Kidney (tissue), 13 donors: ENCODE measurements at regions not wholly inside any gene's neighbourhood (a gene's known extent, or its start where the extent isn't known, plus 50 kb on each side); places are given as distances from the start of the nearest gene placed in this dataset.
"Not testable (repeated sequence)": the region's sequence is repeated elsewhere in the genome, so short reads cannot be mapped to it uniquely, and the experiment has no call there.

Source experiments
- DNase-seq, 5 donors: peaks; one replicate each; pipeline ENCODE4 v3.0.0-alpha.2; 2013 to 2020
- FAIRE-seq: peaks from 2 replicates; lab custom pipeline; 2012; peaks lifted over from hg19 to GRCh38; lab: Jason Lieb, UNC
- H3K27ac ChIP-seq, 2 donors: one replicate each; pipeline ENCODE4 v1.7.0; 2013; ENCODE audit warnings: low read depth in 2 of 2, low read length in 2 of 2, inconsistent platforms in 1 of 2
- H3K27me3 ChIP-seq: one replicate; pipeline ENCODE4 v1.7.1; 2013; ENCODE audit warnings: low read length, inconsistent platforms; ENCODE audit not compliant: control insufficient read depth, insufficient read depth
- H3K36me3 ChIP-seq, 3 donors: one replicate each; pipeline versions ENCODE4 v1.7.0 to v1.7.1; 2013; ENCODE audit warnings: low read length in 3 of 3, control low read depth in 1 of 3, inconsistent platforms in 1 of 3; ENCODE audit not compliant: insufficient read depth in 3 of 3, control insufficient read depth in 2 of 3
- H3K4me1 ChIP-seq, 3 donors: one replicate each; pipeline versions ENCODE4 v1.7.0 to v1.7.1; 2013; ENCODE audit warnings: low read length in 3 of 3, inconsistent platforms in 1 of 3, low read depth in 1 of 3; ENCODE audit not compliant: control insufficient read depth in 2 of 3, insufficient read depth in 2 of 3
- H3K4me3 ChIP-seq, 3 donors: one replicate each; pipeline versions ENCODE4 v1.7.0 to v1.8.1; 2013; ENCODE audit warnings: low read length in 3 of 3, control low read depth in 1 of 3, inconsistent platforms in 1 of 3
- H3K9ac ChIP-seq, 3 donors: one replicate each; pipeline versions ENCODE4 v1.7.0 to v1.7.1; 2013; ENCODE audit warnings: low read length in 3 of 3, control low read depth in 1 of 3, inconsistent platforms in 1 of 3
- H3K9me3 ChIP-seq, 3 donors: one replicate each; pipeline versions ENCODE4 v1.7.0 to v1.7.1; 2013; ENCODE audit warnings: low read length in 3 of 3, control low read depth in 1 of 3, inconsistent platforms in 1 of 3; ENCODE audit not compliant: control insufficient read depth in 2 of 3, insufficient read depth in 1 of 3
- CTCF ChIP-seq: IDR thresholded peaks from 3 replicates; pipeline ENCODE4 v1.5.1; 2012; ENCODE audit warnings: mild to moderate bottlenecking, moderate library complexity, borderline replicate concordance; ENCODE audit not compliant: insufficient read depth; ENCODE audit errors: extremely low read depth
- intact Hi-C: fragments of 100-400 bp; cut with DNase I; formaldehyde crosslinking; loops from one replicate; pipeline ENCODE4 v1.11.1; 2022
- donor health status: control.
- donor health status: control.
- donor health status: control.
- donor health status: control.
- donor health status: control.
- donor health status: DM: yes; HTN: yes; CAD: no.
- donor health status: Normal renal cell carcinoma (clear cell type).

- no peak overlapping the region for H3K9ac ChIP-seq
- no peak overlapping the region for H3K4me3 ChIP-seq
- H3K36me3 ChIP-seq: no peaks in the 10 kb centered on the region
- no peak for TF ChIP-seq CTCF
- intact Hi-C loops: no loop called here
- FAIRE-seq (no peak), DNase-seq (no peak)
- H3K27ac ChIP-seq: no peak overlapping the region
- H3K27me3 ChIP-seq: no peaks in the 10 kb centered on the region
- H3K9me3 ChIP-seq: peaks cover 0 to 14% (median 3%) of the 10 kb centered on the region in 3 donors
- no peaks in the 10 kb centered on the region for H3K4me1 ChIP-seq
Observed at GRCh38 chr6:978937-979685, 286.2 kb upstream of the EXOC2 start.

DNA sequence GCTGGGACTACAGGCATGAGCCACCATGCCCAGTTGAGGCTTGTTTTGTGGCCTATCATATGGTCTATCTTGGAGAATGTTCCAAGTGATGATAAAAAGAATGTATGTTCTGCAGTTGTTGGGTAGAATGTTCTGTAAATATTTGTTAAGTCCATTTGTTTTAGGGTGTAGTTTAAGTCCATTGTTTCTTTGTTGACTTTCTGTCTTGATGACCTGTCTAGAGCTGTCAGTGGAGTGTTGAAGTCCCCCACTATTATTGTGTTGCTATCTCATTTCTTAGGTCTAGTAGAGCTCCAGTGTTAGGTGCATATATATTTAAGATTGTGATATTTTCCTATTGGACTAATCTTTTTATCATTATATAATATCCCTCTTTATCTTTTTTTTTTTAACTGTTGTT, 284.3 kb upstream of the EXOC2 start:
- H3K4me1 ChIP-seq, FAIRE-seq, H3K27ac ChIP-seq: not testable (repeated sequence)

DNA sequence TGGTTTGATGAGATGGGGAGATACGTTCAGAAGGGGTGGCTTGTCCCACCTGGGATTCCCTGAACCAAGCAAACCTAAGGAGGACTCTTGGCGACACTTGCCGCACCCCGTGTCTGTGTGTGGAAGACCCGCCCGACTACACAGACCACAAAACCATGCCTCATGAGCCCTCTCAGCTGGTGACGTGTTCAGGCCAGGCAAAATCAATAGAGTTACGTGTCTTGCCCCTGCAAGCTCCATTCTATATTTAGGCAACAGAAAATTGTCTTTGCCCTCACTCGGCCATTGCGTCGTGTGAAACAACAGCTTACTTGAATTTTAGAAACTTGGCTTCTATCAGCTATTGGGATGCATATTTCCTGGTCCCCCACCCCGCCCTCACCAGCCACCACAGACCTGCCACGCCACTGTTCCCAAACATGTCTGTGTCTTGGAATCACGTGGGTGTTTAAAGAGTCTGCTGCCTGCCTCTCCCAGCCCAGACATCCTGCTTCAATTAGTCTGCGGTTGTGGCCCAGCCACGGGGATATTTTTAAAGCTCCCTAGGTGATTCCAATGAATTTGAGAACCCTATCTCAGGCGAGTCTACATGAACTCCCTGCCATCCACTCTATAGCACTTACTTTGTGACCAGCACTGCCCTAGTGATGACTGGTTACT, 279.2 kb upstream of the EXOC2 start:
- DNase-seq: no peak
- Histone ChIP-seq H3K27ac (no peak overlapping the region), H3K27me3 (no peaks in the 10 kb centered on the region), H3K36me3 (no peaks in the 10 kb centered on the region), H3K4me1 (no peaks in the 10 kb centered on the region), H3K4me3 (no peak overlapping the region), H3K9ac (no peak overlapping the region), H3K9me3 (peaks cover 0 to 9% (median 3%) of the 10 kb centered on the region in 3 donors)
- intact Hi-C loops: no loop called here
- TF ChIP-seq CTCF: no peak
- FAIRE-seq: no peak

More for the DNA sequence above, 284.3 kb upstream of the EXOC2 start:
- intact Hi-C loops, DNase-seq, H3K36me3 ChIP-seq, H3K9ac ChIP-seq, H3K27me3 ChIP-seq, H3K4me3 ChIP-seq: not testable (repeated sequence)
- peaks cover 0 to 14% (median 3%) of the 10 kb centered on the region in 3 donors for H3K9me3 ChIP-seq

- Histone ChIP-seq H3K4me1 (no peaks in the 10 kb centered on the region), H3K9ac (no peak overlapping the region), H3K4me3 (no peak overlapping the region), H3K9me3 (no peaks in the 10 kb centered on the region), H3K27me3 (no peaks in the 10 kb centered on the region), H3K36me3 (no peaks in the 10 kb centered on the region), H3K27ac (no peak overlapping the region)
- FAIRE-seq (no peak), DNase-seq (peak in 1 of 5 donors; percentile 37)
- intact Hi-C loops: no loop called here
- no peak for TF ChIP-seq CTCF
Observed at GRCh38 chr6:968791-969190, 275.9 kb upstream of the EXOC2 start.
